GM23338 (cell line): ENCODE measurements at regions not wholly inside any gene's neighbourhood (a gene's known extent, or its start where the extent isn't known, plus 50 kb on each side); places are given as distances from the start of the nearest gene placed in this dataset.

Experiments
- ATAC-seq: fragments of 200-7000 bp; cut with Tn5 transposase; 3 replicates; pipeline ENCODE4 v1.9.1; 2020
- DNase-seq: peaks from one replicate; pipeline ENCODE4 v3.0.0-alpha.2; 2015; ENCODE audit warnings: low spot score
- H2AFZ ChIP-seq: fragments of 200-600 bp; sonication (generic); 2 replicates; pipeline ENCODE4 v1.8.0; 2016; ENCODE audit warnings: antibody characterized with exemption, mild to moderate bottlenecking, moderate library complexity
- H3F3A ChIP-seq: fragments of 200-600 bp; sonication (generic); replicated peaks from 2 replicates; pipeline ENCODE4 v1.8.0; 2017; ENCODE audit warnings: antibody characterized with exemption, mixed run types, low read depth
- H3K27ac ChIP-seq: fragments of 200-600 bp; sonication (generic); 2 replicates; pipeline ENCODE4 v1.6.1; 2016; ENCODE audit warnings: low read depth
- H3K27me3 ChIP-seq: fragments of 200-600 bp; sonication (generic); 2 replicates; pipeline ENCODE4 v1.8.0; 2016; ENCODE audit warnings: mild to moderate bottlenecking, mixed run types, moderate library complexity; ENCODE audit not compliant: insufficient read depth
- H3K36me3 ChIP-seq: fragments of 200-600 bp; sonication (generic); 2 replicates; pipeline ENCODE4 v1.8.0; 2016; ENCODE audit warnings: mild to moderate bottlenecking; ENCODE audit not compliant: insufficient read depth
- H3K4me1 ChIP-seq: fragments of 200-600 bp; sonication (generic); 2 replicates; pipeline ENCODE4 v1.8.0; 2016; ENCODE audit warnings: mild to moderate bottlenecking, moderate library complexity; ENCODE audit not compliant: insufficient read depth
- H3K4me2 ChIP-seq: fragments of 200-600 bp; sonication (generic); 2 replicates; pipeline ENCODE4 v1.7.1; 2017; ENCODE audit warnings: mixed run types
- H3K4me3 ChIP-seq: fragments of 200-600 bp; sonication (generic); 2 replicates; pipeline ENCODE4 v1.6.1; 2016; ENCODE audit warnings: mixed run types
- H3K79me2 ChIP-seq: fragments of 200-600 bp; sonication (generic); replicated peaks from 2 replicates; pipeline ENCODE4 v1.8.0; 2017; ENCODE audit warnings: mild to moderate bottlenecking; ENCODE audit not compliant: insufficient read depth
- H3K9me2 ChIP-seq: fragments of 200-600 bp; sonication (generic); 2 replicates; pipeline ENCODE4 v1.8.0; 2017; ENCODE audit not compliant: insufficient read depth
- H4K20me1 ChIP-seq: fragments of 200-600 bp; sonication (generic); replicated peaks from 2 replicates; pipeline ENCODE4 v1.8.0; 2017; ENCODE audit warnings: mild to moderate bottlenecking; ENCODE audit not compliant: insufficient read depth
- H3K27ac Mint-ChIP-seq: 2 replicates; pipeline ENCODE4 v1.8.0; 2020; ENCODE audit warnings: inconsistent platforms, mild to moderate bottlenecking, moderate library complexity, mixed read lengths
- H3K27me3 Mint-ChIP-seq: 3 replicates; pipeline ENCODE4 v1.8.0; 2022; ENCODE audit warnings: low read depth, mild to moderate bottlenecking, moderate library complexity, mixed read lengths, inconsistent platforms; ENCODE audit not compliant: insufficient read depth, poor library complexity
- H3K36me3 Mint-ChIP-seq: 3 replicates; pipeline ENCODE4 v1.8.0; 2021; ENCODE audit warnings: low read depth, mild to moderate bottlenecking, inconsistent platforms, moderate library complexity, mixed read lengths
- H3K4me1 Mint-ChIP-seq: 3 replicates; pipeline ENCODE4 v1.8.0; 2020; ENCODE audit warnings: mild to moderate bottlenecking, inconsistent platforms, mixed read lengths
- H3K4me3 Mint-ChIP-seq: 3 replicates; pipeline ENCODE4 v1.8.0; 2021; ENCODE audit warnings: moderate library complexity, mild to moderate bottlenecking, inconsistent platforms, mixed read lengths
- H3K9me3 Mint-ChIP-seq: 3 replicates; pipeline ENCODE4 v1.8.0; 2020; ENCODE audit warnings: moderate library complexity, mild to moderate bottlenecking, inconsistent platforms, mixed read lengths
- EZH2phosphoT487 ChIP-seq: fragments of 200-600 bp; sonication (generic); IDR thresholded peaks from one replicate; pipeline ENCODE4 v1.8.1; 2018; ENCODE audit warnings: antibody characterized with exemption; ENCODE audit not compliant: unreplicated experiment
- JUNB ChIP-seq: IDR thresholded peaks from one replicate; pipeline ENCODE4 v1.6.1; 2016; ENCODE audit warnings: antibody characterized with exemption; ENCODE audit not compliant: unreplicated experiment
- NANOG ChIP-seq: IDR thresholded peaks from 2 replicates; pipeline ENCODE4 v1.6.1; 2016; ENCODE audit warnings: antibody characterized with exemption, borderline replicate concordance
- POLR2AphosphoS5 ChIP-seq: IDR thresholded peaks from 2 replicates; pipeline ENCODE4 v1.6.1; 2016; ENCODE audit warnings: antibody characterized with exemption, low read depth
- TF ChIP-seq, protein P1 (sequence below), 2 experiments: fragments of 200-600 bp in 1 of 2; sonication (generic) in 1 of 2; conservative IDR thresholded peaks; 2 replicates each; pipeline versions ENCODE4 v1.5.1 to v1.6.1; 2016 to 2017; ENCODE audit warnings: antibody characterized with exemption in 2 of 2, low read depth in 2 of 2, mild to moderate bottlenecking in 2 of 2, moderate library complexity in 1 of 2
- TF ChIP-seq, protein P2 (sequence below): fragments of 250-450 bp; sonication (Bioruptor Pico); IDR thresholded peaks from 2 replicates; pipeline ENCODE4 v1.5.0; 2020; ENCODE audit warnings: mild to moderate bottlenecking, moderate library complexity
- TF ChIP-seq, protein P3 (sequence below): IDR thresholded peaks from one replicate; pipeline ENCODE4 v1.6.1; 2018; ENCODE audit warnings: antibody characterized with exemption; ENCODE audit not compliant: unreplicated experiment

DNA sequence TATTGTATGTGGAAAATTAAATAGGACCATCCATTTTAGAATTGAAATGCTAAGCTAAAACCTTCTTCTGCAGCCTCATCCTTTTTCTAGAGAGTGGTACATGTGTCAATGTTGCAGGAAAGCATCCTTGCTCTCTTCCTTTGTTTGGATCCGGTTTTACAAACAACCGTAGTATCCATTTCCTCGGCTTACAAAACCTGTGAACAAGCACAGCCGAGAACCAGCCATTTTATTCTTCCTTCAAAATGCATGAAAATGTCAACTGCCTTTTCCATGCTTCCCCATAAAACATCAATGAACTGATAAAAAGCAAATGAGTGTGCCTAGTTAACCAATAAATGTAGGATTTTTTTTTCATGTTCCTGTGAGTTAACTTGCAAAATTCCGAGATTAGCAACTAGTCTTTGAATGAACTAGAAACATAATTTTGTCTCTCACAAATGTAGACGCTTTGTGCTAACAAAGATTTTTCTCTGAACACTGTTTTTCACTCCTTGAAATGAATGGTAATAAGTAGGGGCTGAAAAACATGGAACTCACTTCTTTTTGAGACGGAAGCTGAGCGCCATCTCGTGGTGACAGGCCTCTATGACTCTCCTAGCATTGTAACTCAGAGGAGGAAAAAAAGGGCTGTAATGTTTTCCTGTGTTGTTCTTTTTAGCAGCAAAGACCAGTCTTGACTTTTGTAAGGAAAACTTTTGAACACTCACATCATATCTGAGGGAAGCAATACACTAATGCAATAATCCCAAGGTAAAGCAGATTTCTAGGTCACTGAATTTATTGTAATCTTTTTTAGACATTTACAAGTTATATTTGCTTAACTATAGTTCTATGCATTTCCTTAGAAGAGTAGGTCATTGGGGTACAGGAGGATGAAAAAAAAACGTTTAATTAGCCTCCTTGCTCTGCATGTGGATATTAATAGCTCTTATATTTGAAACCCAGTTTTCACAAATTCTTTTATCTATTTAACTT, 157.4 kb upstream of the FOXG1 start:
- Histone ChIP-seq H3K4me2 (no peak overlapping the region), H4K20me1 (no peaks in the 10 kb centered on the region), H3K9me2 (no peaks in the 10 kb centered on the region), H2AFZ (no peak overlapping the region), H3F3A (no peaks in the 10 kb centered on the region), H3K4me3 (no peak overlapping the region), H3K4me1 (no peaks in the 10 kb centered on the region), H3K36me3 (no peaks in the 10 kb centered on the region), H3K79me2 (no peaks in the 10 kb centered on the region), H3K27ac (no peak overlapping the region), H3K27me3 (no peaks in the 10 kb centered on the region)
- DNase-seq (peak; percentile 83), ATAC-seq (peak; percentile 75)
- Mint-ChIP-seq H3K9me3 (no peaks in the 10 kb centered on the region), H3K27ac (no peak overlapping the region), H3K27me3 (no peaks in the 10 kb centered on the region), H3K36me3 (no peaks in the 10 kb centered on the region), H3K4me1 (no peaks in the 10 kb centered on the region), H3K4me3 (no peak overlapping the region)
- TF ChIP-seq, protein P1, sequence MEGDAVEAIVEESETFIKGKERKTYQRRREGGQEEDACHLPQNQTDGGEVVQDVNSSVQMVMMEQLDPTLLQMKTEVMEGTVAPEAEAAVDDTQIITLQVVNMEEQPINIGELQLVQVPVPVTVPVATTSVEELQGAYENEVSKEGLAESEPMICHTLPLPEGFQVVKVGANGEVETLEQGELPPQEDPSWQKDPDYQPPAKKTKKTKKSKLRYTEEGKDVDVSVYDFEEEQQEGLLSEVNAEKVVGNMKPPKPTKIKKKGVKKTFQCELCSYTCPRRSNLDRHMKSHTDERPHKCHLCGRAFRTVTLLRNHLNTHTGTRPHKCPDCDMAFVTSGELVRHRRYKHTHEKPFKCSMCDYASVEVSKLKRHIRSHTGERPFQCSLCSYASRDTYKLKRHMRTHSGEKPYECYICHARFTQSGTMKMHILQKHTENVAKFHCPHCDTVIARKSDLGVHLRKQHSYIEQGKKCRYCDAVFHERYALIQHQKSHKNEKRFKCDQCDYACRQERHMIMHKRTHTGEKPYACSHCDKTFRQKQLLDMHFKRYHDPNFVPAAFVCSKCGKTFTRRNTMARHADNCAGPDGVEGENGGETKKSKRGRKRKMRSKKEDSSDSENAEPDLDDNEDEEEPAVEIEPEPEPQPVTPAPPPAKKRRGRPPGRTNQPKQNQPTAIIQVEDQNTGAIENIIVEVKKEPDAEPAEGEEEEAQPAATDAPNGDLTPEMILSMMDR (conservative IDR thresholded peaks at IDR 0.05; ENCODE audit: low read depth in 2 of 2) = peak; percentile 88 to 99
- TF ChIP-seq NANOG (no peak), JUNB (no peak), EZH2phosphoT487 (no peak), POLR2AphosphoS5 (no peak)
- TF ChIP-seq, protein P2, sequence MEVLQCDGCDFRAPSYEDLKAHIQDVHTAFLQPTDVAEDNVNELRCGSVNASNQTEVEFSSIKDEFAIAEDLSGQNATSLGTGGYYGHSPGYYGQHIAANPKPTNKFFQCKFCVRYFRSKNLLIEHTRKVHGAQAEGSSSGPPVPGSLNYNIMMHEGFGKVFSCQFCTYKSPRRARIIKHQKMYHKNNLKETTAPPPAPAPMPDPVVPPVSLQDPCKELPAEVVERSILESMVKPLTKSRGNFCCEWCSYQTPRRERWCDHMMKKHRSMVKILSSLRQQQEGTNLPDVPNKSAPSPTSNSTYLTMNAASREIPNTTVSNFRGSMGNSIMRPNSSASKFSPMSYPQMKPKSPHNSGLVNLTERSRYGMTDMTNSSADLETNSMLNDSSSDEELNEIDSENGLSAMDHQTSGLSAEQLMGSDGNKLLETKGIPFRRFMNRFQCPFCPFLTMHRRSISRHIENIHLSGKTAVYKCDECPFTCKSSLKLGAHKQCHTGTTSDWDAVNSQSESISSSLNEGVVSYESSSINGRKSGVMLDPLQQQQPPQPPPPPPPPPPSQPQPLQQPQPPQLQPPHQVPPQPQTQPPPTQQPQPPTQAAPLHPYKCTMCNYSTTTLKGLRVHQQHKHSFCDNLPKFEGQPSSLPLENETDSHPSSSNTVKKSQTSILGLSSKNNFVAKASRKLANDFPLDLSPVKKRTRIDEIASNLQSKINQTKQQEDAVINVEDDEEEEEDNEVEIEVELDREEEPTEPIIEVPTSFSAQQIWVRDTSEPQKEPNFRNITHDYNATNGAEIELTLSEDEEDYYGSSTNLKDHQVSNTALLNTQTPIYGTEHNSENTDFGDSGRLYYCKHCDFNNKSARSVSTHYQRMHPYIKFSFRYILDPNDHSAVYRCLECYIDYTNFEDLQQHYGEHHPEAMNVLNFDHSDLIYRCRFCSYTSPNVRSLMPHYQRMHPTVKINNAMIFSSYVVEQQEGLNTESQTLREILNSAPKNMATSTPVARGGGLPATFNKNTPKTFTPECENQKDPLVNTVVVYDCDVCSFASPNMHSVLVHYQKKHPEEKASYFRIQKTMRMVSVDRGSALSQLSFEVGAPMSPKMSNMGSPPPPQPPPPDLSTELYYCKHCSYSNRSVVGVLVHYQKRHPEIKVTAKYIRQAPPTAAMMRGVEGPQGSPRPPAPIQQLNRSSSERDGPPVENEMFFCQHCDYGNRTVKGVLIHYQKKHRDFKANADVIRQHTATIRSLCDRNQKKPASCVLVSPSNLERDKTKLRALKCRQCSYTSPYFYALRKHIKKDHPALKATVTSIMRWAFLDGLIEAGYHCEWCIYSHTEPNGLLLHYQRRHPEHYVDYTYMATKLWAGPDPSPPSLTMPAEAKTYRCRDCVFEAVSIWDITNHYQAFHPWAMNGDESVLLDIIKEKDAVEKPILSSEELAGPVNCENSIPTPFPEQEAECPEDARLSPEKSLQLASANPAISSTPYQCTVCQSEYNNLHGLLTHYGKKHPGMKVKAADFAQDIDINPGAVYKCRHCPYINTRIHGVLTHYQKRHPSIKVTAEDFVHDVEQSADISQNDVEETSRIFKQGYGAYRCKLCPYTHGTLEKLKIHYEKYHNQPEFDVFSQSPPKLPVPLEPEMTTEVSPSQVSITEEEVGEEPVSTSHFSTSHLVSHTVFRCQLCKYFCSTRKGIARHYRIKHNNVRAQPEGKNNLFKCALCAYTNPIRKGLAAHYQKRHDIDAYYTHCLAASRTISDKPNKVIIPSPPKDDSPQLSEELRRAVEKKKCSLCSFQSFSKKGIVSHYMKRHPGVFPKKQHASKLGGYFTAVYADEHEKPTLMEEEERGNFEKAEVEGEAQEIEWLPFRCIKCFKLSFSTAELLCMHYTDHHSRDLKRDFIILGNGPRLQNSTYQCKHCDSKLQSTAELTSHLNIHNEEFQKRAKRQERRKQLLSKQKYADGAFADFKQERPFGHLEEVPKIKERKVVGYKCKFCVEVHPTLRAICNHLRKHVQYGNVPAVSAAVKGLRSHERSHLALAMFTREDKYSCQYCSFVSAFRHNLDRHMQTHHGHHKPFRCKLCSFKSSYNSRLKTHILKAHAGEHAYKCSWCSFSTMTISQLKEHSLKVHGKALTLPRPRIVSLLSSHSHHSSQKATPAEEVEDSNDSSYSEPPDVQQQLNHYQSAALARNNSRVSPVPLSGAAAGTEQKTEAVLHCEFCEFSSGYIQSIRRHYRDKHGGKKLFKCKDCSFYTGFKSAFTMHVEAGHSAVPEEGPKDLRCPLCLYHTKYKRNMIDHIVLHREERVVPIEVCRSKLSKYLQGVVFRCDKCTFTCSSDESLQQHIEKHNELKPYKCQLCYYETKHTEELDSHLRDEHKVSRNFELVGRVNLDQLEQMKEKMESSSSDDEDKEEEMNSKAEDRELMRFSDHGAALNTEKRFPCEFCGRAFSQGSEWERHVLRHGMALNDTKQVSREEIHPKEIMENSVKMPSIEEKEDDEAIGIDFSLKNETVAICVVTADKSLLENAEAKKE = no peak
- TF ChIP-seq, protein P3, sequence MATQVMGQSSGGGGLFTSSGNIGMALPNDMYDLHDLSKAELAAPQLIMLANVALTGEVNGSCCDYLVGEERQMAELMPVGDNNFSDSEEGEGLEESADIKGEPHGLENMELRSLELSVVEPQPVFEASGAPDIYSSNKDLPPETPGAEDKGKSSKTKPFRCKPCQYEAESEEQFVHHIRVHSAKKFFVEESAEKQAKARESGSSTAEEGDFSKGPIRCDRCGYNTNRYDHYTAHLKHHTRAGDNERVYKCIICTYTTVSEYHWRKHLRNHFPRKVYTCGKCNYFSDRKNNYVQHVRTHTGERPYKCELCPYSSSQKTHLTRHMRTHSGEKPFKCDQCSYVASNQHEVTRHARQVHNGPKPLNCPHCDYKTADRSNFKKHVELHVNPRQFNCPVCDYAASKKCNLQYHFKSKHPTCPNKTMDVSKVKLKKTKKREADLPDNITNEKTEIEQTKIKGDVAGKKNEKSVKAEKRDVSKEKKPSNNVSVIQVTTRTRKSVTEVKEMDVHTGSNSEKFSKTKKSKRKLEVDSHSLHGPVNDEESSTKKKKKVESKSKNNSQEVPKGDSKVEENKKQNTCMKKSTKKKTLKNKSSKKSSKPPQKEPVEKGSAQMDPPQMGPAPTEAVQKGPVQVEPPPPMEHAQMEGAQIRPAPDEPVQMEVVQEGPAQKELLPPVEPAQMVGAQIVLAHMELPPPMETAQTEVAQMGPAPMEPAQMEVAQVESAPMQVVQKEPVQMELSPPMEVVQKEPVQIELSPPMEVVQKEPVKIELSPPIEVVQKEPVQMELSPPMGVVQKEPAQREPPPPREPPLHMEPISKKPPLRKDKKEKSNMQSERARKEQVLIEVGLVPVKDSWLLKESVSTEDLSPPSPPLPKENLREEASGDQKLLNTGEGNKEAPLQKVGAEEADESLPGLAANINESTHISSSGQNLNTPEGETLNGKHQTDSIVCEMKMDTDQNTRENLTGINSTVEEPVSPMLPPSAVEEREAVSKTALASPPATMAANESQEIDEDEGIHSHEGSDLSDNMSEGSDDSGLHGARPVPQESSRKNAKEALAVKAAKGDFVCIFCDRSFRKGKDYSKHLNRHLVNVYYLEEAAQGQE = no peak
